SU-DHL-6 (cell line): ENCODE measurements at regions not wholly inside any gene's neighbourhood (a gene's known extent, or its start where the extent isn't known, plus 50 kb on each side); places are given as distances from the start of the nearest gene placed in this dataset.

Experiments
- EZH2phosphoT487 ChIP-seq: fragments of 200-600 bp; sonication (generic), shearing (Covaris generic); conservative IDR thresholded peaks from 2 replicates; pipeline ENCODE4 v1.6.1; 2018; ENCODE audit warnings: mild to moderate bottlenecking, antibody characterized with exemption, low read length, moderate library complexity, mixed read lengths
- TF ChIP-seq, protein P1 (sequence below): fragments of 200-600 bp; sonication (generic); IDR thresholded peaks from one replicate; pipeline ENCODE4 v1.5.1; 2017; ENCODE audit warnings: antibody characterized with exemption, mild to moderate bottlenecking, low read length, moderate library complexity; ENCODE audit not compliant: insufficient read depth, poor library complexity, severe bottlenecking

- TF ChIP-seq, protein P1, sequence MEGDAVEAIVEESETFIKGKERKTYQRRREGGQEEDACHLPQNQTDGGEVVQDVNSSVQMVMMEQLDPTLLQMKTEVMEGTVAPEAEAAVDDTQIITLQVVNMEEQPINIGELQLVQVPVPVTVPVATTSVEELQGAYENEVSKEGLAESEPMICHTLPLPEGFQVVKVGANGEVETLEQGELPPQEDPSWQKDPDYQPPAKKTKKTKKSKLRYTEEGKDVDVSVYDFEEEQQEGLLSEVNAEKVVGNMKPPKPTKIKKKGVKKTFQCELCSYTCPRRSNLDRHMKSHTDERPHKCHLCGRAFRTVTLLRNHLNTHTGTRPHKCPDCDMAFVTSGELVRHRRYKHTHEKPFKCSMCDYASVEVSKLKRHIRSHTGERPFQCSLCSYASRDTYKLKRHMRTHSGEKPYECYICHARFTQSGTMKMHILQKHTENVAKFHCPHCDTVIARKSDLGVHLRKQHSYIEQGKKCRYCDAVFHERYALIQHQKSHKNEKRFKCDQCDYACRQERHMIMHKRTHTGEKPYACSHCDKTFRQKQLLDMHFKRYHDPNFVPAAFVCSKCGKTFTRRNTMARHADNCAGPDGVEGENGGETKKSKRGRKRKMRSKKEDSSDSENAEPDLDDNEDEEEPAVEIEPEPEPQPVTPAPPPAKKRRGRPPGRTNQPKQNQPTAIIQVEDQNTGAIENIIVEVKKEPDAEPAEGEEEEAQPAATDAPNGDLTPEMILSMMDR: no peak
- no peak for TF ChIP-seq EZH2phosphoT487
These were observed 648.9 kb downstream of the FRK start for GRCh38 chr6:115411756-115412155.
